GM12878 (cell line): ENCODE measurements at regions not wholly inside any gene's neighbourhood (a gene's known extent, or its start where the extent isn't known, plus 50 kb on each side); places are given as distances from the start of the nearest gene placed in this dataset.

Source experiments
- ATAC-seq: fragments of 200-7000 bp; cut with Tn5 transposase; 3 replicates; pipeline ENCODE4 v1.9.1; 2020; ENCODE audit warnings: mild to moderate bottlenecking, moderate library complexity
- BruUV-seq: library from RNA; stranded (reverse); fragments of 400-500 nt; replicated peaks from 2 replicates; lab custom pipeline; 2021; lab: Mats Ljungman, UMichigan
- CTCF ChIA-PET: fragments of 300-600 bp; sonication (Branson Sonifier 250); formaldehyde crosslinking; extraction: SDS; loops from one replicate; lab custom pipeline; 2021; ENCODE audit warnings: inconsistent platforms; lab: Yijun Ruan, JAX
- POLR2A ChIA-PET: fragments of 350-600 bp; formaldehyde crosslinking; extraction: SDS; loops from one replicate; lab custom pipeline; 2021; ENCODE audit warnings: inconsistent platforms; lab: Charles Lee
- RAD21 ChIA-PET: fragments of 300-600 bp; sonication (Branson Sonifier 250); formaldehyde crosslinking; loops from one replicate; lab custom pipeline; 2023; ENCODE audit warnings: antibody characterized with exemption; ENCODE audit not compliant: unreplicated experiment; lab: Charles Lee
- SMC1A ChIA-PET: fragments of 300-600 bp; sonication (Branson Sonifier 250); formaldehyde crosslinking; loops from one replicate; lab custom pipeline; 2023; ENCODE audit not compliant: unreplicated experiment, uncharacterized antibody; lab: Charles Lee
- DNase-seq: peaks from one replicate; pipeline ENCODE4 v3.0.0-alpha.2; 2011; ENCODE audit warnings: low read depth, low spot score
- FAIRE-seq: peaks from 3 replicates; lab custom pipeline; 2011; peaks lifted over from hg19 to GRCh38; lab: Jason Lieb, UNC
- H2AFZ ChIP-seq: 2 replicates; pipeline ENCODE4 v1.6.0; 2011; ENCODE audit warnings: low read depth, low read length, control low read depth; ENCODE audit not compliant: control insufficient read depth
- H3K27ac ChIP-seq: 2 replicates; pipeline ENCODE4 v1.5.1; 2011; ENCODE audit warnings: control low read depth; ENCODE audit not compliant: control insufficient read depth, insufficient read depth
- H3K27me3 ChIP-seq, 2 experiments: replicated peaks in 1 of 2; 2 replicates each; pipeline versions ENCODE4 v1.6.0 to v1.6.1; 2011; ENCODE audit warnings: low read length in 1 of 2; ENCODE audit not compliant: control insufficient read depth in 2 of 2, insufficient read depth in 2 of 2
- H3K36me3 ChIP-seq, 2 experiments: 2 replicates each; pipeline ENCODE4 v1.5.1; 2011; ENCODE audit warnings: low read length in 1 of 2; ENCODE audit not compliant: control insufficient read depth in 2 of 2, insufficient read depth in 2 of 2
- H3K4me1 ChIP-seq: 2 replicates; pipeline ENCODE4 v1.6.1; 2011; ENCODE audit warnings: mild to moderate bottlenecking, low read length, moderate library complexity, mixed read lengths; ENCODE audit not compliant: control insufficient read depth, insufficient read depth
- H3K4me2 ChIP-seq: 2 replicates; pipeline ENCODE4 v1.6.0; 2011; ENCODE audit warnings: control low read depth; ENCODE audit not compliant: control insufficient read depth, insufficient read depth
- H3K4me3 ChIP-seq: fragments of 200-600 bp; sonication (generic); 2 replicates; pipeline ENCODE4 v1.5.1; 2016
- H3K79me2 ChIP-seq: 2 replicates; pipeline ENCODE4 v1.6.0; 2011; ENCODE audit warnings: low read length; ENCODE audit not compliant: control insufficient read depth, insufficient read depth
- H3K9ac ChIP-seq: 2 replicates; pipeline ENCODE4 v1.8.0; 2011; ENCODE audit warnings: low read length, control low read depth, mixed read lengths; ENCODE audit not compliant: control insufficient read depth, insufficient read depth
- H3K9me3 ChIP-seq: replicated peaks from 3 replicates; pipeline ENCODE4 v1.5.1; 2011; ENCODE audit warnings: mild to moderate bottlenecking, low read length; ENCODE audit not compliant: control insufficient read depth, insufficient read depth
- H4K20me1 ChIP-seq: 2 replicates; pipeline ENCODE4 v1.6.0; 2011; ENCODE audit not compliant: control insufficient read depth, insufficient read depth
- CEBPB ChIP-seq, 2 experiments: fragments of 150-350 bp in 1 of 2; IDR thresholded peaks; 2 replicates each; pipeline ENCODE4 v1.6.1; 2012 to 2014; ENCODE audit warnings: low read depth in 2 of 2, low read length in 2 of 2, borderline replicate concordance in 1 of 2, inconsistent platforms in 1 of 2
- ESRRA ChIP-seq: IDR thresholded peaks from 2 replicates; pipeline ENCODE4 v1.6.1; 2012; ENCODE audit warnings: mild to moderate bottlenecking, low read length, improper control_type of control experiment
- NKRF ChIP-seq: fragments of 450-650 bp; conservative IDR thresholded peaks from 2 replicates; pipeline ENCODE4 v1.6.1; 2017; ENCODE audit warnings: mild to moderate bottlenecking, moderate library complexity
- SMAD5 ChIP-seq: IDR thresholded peaks from 2 replicates; pipeline ENCODE4 v1.6.1; 2016; ENCODE audit warnings: antibody characterized with exemption, low read depth
- TARDBP ChIP-seq: IDR thresholded peaks from 2 replicates; pipeline ENCODE4 v1.6.1; 2016; ENCODE audit warnings: borderline replicate concordance
- TBL1XR1 ChIP-seq: IDR thresholded peaks from 2 replicates; pipeline ENCODE4 v1.6.1; 2012; ENCODE audit warnings: low read depth, low read length, improper control_type of control experiment
- ZNF384 ChIP-seq: IDR thresholded peaks from 2 replicates; pipeline ENCODE4 v1.6.1; 2012; ENCODE audit warnings: low read depth, mild to moderate bottlenecking, low read length, improper control_type of control experiment, borderline replicate concordance
- WGBS: methylation state at CpG from one replicate; pipeline ENCODE4 v1.1.6; 2016; ENCODE audit warnings: low lambda C conversion rate; ENCODE audit not compliant: insufficient replicate concordance, insufficient coverage; ENCODE audit errors: missing lambda C conversion rate; 5-methylcytosine and 5-hydroxymethylcytosine counted together
- in situ Hi-C: fragments of 300-500 bp; cut with MboI; formaldehyde crosslinking; loops from 9 replicates; pipeline ENCODE4 v1.14.3; 2018; ENCODE audit warnings: mixed read lengths
- intact Hi-C: fragments of 100-400 bp; cut with micrococcal nuclease; formaldehyde crosslinking; loops from one replicate; pipeline ENCODE4 v1.14.2; 2022; ENCODE audit not compliant: unreplicated experiment

GRCh38 chr3:30289766-30290165, 316.6 kb upstream of the TGFBR2 start:
- WGBS = 0% methylated on average over 1 of the region's 1 CpG
- no peak for ATAC-seq
- CTCF ChIA-PET = interaction anchor here (1.4 kb wide), 1 partner anchor 403 kb away, joined by 5 read pairs; no protein-coding TSS in a partner anchor
- SMC1A ChIA-PET = interaction anchor here (0.6 kb wide), 1 partner anchor 1112 kb away, joined by 3 read pairs; no protein-coding TSS in a partner anchor
- no peak for TF ChIP-seq SMAD5
- no peak for TF ChIP-seq TARDBP
- no peak for TF ChIP-seq ZNF384
- TF ChIP-seq TBL1XR1 = no peak
- no peak for TF ChIP-seq CEBPB (IDR thresholded peaks at IDR 0.05; ENCODE audit: borderline replicate concordance in 1 of 2, low read depth in 2 of 2, low read length in 2 of 2)
- TF ChIP-seq ESRRA = no peak
- TF ChIP-seq NKRF = no peak
- TF ChIP-seq, all 136 proteins: peak for 0
- FAIRE-seq (no peak), DNase-seq (no peak)
- Histone ChIP-seq H3K4me2 (no peak overlapping the region), H3K9ac (no peak overlapping the region), H3K9me3 (no peaks in the 10 kb centered on the region), H3K4me1 (no peaks in the 10 kb centered on the region), H3K27ac (no peak overlapping the region), H3K36me3 (no peaks in the 10 kb centered on the region), H2AFZ (no peak overlapping the region), H3K79me2 (no peaks in the 10 kb centered on the region), H3K27me3 (no peaks in the 10 kb centered on the region), H3K4me3 (no peak overlapping the region), H4K20me1 (no peaks in the 10 kb centered on the region)
- in situ Hi-C loops (no loop called here), intact Hi-C loops (no loop called here)
- POLR2A ChIA-PET = no interaction called here
- RAD21 ChIA-PET = no interaction called here
- BruUV-seq = no TSS peak
